HG02588 (cell line): ENCODE measurements at regions not wholly inside any gene's neighbourhood (a gene's known extent, or its start where the extent isn't known, plus 50 kb on each side); places are given as distances from the start of the nearest gene placed in this dataset.
"Not testable (repeated sequence)": the region's sequence is repeated elsewhere in the genome, so short reads cannot be mapped to it uniquely, and the experiment has no call there.

Experiments used
- ATAC-seq: cut with Tn5 transposase; IDR thresholded peaks from one replicate; pipeline ENCODE4 v1.9.1; 2021; ENCODE audit warnings: mild to moderate bottlenecking, moderate library complexity; ENCODE audit not compliant: unreplicated experiment

GRCh38 chr10:65053831-65054351 lies 1532.7 kb downstream of the REEP3 start:
- ATAC-seq: not testable (repeated sequence)

DNA sequence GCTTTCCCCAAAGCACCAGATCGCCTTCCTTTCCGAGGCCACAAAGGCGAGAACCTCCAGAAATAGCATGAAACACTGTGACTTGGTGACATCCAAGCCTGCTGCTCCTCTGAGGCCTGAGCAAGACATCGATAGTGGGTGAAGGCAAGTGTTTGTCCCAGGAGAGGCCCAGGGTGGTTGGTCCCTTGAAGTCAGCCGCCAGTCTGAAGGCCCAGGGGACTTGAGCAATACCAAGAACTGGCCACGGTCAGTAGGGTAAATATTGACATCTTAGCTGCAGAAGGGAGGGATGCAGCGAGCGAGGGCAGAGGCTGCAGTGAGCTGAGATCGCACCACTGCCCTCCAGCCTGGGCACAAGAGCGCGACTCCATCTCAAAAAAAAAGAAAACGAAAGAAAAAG lies 1533.5 kb downstream of the REEP3 start:
- ATAC-seq: not testable (repeated sequence)

- no peak for ATAC-seq
Observed at GRCh38 chr10:65065278-65065677, 1544.1 kb downstream of the REEP3 start.

GRCh38 chr10:65083222-65083621 lies 1562.0 kb downstream of the REEP3 start:
- ATAC-seq: no peak

DNA sequence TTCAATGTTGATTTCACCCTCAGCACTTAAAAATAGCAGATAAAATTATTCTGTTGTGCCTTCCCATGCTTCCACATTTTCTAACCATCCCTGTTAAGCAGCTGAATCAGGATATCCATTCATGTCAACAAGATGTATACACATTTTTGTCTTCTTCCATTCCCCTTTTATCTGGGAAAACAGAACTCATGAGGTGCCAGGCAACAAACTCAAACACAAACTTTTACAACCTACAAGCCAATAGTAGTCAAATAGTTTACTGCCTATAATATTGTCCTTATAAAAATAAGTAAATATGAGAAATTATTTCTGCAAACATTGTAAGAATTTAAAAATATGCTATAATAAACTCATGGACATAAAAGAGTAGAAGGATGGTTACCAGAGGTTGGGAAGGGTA lies 1569.8 kb downstream of the REEP3 start:
- no peak for ATAC-seq

DNA sequence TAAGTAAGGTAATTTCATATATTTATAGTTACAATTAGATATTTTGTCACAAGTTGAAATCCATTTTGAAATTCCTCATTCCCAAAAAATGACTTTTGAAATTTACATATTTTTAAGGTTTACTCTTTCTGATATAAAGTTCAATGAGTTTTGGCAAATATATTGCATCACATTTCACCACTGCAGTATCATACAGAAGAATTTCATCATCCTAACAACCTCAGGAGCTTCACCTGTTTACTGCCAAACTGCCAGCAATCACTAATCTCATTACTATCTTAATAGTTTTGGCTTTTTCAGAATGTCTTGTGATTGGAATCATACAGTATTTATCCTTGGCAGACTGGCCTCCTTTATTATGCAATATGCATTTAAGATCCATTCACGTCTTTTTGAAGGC lies 1578.9 kb downstream of the REEP3 start:
- ATAC-seq: no peak

DNA sequence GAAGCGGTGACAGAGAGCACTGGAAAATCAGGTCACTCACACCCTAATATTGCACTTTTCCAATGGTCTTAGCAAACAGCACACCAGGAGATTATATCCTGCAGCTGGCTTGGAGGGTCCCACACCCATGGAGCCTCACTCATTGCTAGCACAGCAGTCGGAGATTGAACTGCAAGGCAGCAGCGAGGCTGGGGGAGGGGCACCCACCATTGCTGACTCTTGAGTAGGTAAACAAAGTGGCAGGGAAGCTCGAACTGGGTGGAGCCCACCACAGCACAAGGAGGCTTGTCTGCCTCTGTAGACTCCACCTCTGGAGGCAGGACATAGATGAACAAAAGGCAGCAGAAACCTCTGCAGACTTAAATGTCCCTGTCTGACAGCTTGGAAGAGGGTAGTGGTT lies 1579.7 kb downstream of the REEP3 start:
- ATAC-seq: not testable (repeated sequence)

DNA sequence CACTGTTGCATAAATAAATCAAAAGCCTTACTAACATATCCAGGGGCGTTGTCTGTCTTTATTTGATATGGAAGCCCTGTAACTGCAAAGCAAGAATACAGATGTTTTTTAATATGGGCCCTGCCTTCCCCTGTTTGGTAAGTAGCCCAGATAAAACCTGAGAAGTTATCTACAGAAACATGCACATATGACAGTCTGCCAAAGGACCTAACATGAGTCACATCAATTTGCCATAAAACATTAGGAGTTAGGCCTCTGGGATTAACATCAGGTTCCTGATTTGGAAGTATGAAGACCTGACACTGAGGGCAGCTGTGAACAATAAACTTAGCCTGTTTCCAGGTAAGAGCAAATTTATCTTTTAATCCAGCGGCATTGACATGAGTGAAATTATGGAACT lies 1588.8 kb downstream of the REEP3 start:
- no peak for ATAC-seq

GRCh38 chr10:65111059-65111458 lies 1589.9 kb downstream of the REEP3 start:
- not testable (repeated sequence) for ATAC-seq

GRCh38 chr10:65112573-65112972 lies 1591.4 kb downstream of the REEP3 start:
- ATAC-seq: no peak

DNA sequence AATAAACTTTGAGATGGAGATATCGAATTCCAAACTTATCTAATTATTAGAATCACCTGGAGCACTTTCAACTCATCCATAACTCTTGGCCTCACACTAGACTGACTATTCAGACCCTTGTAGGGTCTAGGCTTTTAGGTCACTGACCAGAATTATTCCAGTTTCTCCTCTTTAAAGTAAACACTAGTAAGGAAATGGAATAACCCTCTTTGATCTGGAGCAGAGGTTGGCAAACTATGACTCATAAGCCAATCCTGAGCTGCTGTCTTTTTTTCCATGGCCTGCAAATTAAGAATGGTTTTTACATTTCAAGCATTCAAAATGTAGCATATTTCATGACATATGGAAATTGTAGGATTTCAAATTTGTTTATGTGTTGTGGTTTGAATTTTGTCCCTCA lies 1601.9 kb downstream of the REEP3 start:
- no peak for ATAC-seq

DNA sequence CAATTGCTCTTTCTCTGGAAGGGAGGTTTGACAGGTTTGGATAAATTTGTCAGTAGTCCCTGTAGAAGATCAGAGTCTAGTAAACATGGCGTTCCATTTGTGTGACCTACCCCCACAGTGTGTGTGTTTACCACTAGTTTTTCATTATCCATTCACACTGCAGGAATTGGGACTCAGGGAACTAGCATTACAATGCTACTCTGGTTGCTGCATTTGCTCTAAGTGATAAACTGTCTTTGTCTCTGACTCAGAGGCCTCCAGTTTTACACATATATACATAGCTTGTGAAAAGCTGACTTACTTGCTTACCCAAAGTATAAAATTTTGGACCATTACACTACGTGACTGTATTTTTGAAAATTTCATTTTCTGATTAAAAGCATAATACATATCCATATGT lies 1604.0 kb downstream of the REEP3 start:
- no peak for ATAC-seq

DNA sequence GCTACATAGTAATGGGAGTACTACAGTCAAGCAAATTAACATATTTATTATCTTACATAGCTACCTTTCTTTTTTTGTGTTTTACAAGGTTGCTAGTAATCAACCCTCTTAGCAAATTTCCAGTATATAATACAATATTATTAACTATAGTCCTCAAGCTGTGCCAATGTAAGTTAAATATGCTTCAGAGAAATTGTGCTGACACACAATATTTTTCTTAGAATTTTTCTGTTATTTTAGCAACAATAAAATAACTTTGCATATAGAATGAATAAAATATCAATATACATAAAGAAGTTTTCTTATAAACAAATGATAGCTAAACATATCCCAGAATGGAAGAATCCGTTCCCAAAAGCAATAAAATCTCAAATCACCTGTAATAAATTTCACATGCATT lies 1605.1 kb downstream of the REEP3 start:
- no peak for ATAC-seq

- ATAC-seq: no peak
Observed at GRCh38 chr10:65128277-65128676, 1607.1 kb downstream of the REEP3 start.

GRCh38 chr10:65130162-65130758 lies 1609.1 kb downstream of the REEP3 start:
- ATAC-seq: no peak

DNA sequence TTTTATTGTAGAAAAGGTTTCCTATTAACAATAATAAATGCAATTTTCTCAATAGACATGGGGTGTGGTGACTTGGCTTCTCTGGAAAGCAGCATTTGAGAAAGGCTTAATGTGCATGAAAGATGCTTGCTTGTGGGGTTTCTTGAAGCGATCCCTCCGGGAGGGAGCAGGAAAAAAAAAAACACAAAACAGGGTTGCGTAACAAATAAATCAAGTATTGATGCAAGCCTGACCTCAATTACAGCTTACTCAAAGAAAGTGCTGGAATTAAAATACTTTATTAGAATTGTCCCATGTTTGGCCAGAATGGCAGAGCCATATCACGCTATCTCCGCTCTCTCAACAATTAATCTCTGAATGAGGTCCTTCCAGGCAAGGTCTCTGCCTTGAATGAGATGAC lies 1612.5 kb downstream of the REEP3 start:
- ATAC-seq: no peak

DNA sequence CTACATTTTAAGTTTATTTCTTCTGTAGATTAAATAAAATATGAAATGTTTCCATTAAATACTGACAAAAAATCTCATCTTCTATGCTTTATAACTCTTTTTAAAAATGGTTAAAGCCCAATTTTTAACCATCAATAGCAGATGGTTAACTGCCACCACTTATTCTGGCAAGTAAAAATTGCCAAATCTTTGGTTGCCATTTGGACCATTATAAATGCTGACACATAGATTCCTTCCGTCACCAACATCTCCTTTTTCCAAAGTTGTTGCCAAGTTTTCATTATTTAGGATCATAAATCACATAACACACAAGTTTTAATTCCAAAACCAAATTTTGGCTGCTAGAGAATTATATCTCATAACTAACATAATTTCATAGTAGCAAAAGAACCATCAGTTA lies 1614.3 kb downstream of the REEP3 start:
- ATAC-seq: no peak

- no peak for ATAC-seq
Observed at GRCh38 chr10:65142641-65143435, 1621.6 kb downstream of the REEP3 start.

DNA sequence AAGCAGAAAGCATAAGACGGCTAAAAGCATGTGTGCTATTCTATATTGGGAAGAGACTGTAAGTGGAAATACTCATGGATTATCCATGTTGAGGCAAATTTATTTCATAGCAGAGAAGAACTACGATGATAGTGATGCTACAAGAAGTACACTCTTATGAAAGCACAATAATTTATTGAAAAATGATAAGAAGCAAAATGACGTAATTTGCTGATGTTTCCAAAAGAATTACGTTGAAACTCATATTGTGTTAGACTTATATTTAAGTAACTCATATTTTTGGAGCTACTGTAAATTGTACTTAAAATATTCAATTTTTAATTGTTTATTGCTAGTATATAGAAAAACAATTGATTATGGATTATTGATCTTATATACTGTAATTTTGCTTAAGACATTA lies 1622.5 kb downstream of the REEP3 start:
- ATAC-seq: no peak

DNA sequence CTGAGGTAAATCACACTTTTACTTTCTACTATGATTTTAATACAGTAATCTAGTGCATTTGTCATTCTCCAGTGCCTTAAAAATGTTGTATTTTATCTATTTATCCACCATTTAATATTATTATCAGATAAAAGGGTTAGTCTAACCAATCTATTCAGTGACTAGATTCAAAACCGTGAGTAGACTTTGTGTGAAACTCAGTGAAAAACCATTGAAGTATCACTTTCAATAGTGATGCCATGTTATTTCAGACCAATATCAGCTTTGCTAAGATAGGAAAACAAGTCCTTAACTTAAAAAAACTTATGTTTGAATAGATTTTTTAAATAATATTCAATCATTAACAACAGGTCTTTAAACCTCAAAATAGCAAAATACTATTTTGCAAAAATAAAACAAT lies 1628.7 kb downstream of the REEP3 start:
- no peak for ATAC-seq

- no peak for ATAC-seq
Observed at GRCh38 chr10:65166272-65166671, 1645.1 kb downstream of the REEP3 start.

DNA sequence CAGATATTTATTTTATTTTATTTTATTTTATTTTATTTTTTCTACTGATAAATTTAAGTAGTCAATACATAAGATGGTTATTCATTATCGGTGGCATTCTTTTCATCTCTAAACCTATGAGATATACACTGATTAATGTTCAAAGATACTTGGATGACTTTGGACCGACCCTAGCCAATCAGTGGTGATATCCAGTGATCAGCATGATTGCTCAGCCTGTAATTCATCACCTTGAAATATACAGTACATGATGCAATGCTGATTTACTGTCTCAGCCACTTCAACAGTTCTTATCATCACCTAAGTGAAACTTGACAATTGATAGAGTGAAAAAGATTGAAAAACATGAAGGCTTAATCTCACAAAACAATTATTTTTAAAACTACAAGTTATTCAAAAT lies 1651.0 kb downstream of the REEP3 start:
- ATAC-seq: no peak
